Coronary artery (tissue), 2 donors: ENCODE measurements at regions not wholly inside any gene's neighbourhood (a gene's known extent, or its start where the extent isn't known, plus 50 kb on each side); places are given as distances from the start of the nearest gene placed in this dataset.

ENCODE experiments used
- DNase-seq: peaks from one replicate; pipeline ENCODE4 v3.0.0-alpha.2; 2017; ENCODE audit warnings: low spot score
- H3K27ac ChIP-seq, 2 donors: fragments of 200-600 bp; sonication (generic); one replicate each; pipeline ENCODE4 v1.5.1; 2016 to 2019
- H3K4me3 ChIP-seq: fragments of 200-600 bp; sonication (generic); 2 replicates; pipeline ENCODE4 v1.5.1; 2016; ENCODE audit warnings: mild to moderate bottlenecking, moderate library complexity
- CTCF ChIP-seq: fragments of 200-600 bp; sonication (generic); IDR thresholded peaks from one replicate; pipeline ENCODE4 v1.5.1; 2019; ENCODE audit warnings: antibody characterized with exemption

- no peak for DNase-seq
- no peak overlapping the region for H3K4me3 ChIP-seq
Measured at GRCh38 chr4:29009908-29010307, 1710.3 kb upstream of the PCDH7 start.

GRCh38 chr4:29013341-29013740 lies 1706.8 kb upstream of the PCDH7 start:
- no peak overlapping the region for H3K4me3 ChIP-seq
- no peak overlapping the region for H3K27ac ChIP-seq
- no peak for DNase-seq
- no peak for TF ChIP-seq CTCF

More at GRCh38 chr4:29009908-29010307, 1710.3 kb upstream of the PCDH7 start:
- TF ChIP-seq CTCF, result no peak
- no peak overlapping the region for H3K27ac ChIP-seq

GRCh38 chr4:29014555-29014954 lies 1705.6 kb upstream of the PCDH7 start:
- Histone ChIP-seq H3K4me3 (no peak overlapping the region), H3K27ac (no peak overlapping the region)
- DNase-seq, result no peak
- TF ChIP-seq CTCF, result no peak

GRCh38 chr4:29033703-29034102 lies 1686.5 kb upstream of the PCDH7 start:
- TF ChIP-seq CTCF, result no peak
- Histone ChIP-seq H3K4me3 (no peak overlapping the region), H3K27ac (no peak overlapping the region)
- no peak for DNase-seq

- no peak overlapping the region for H3K27ac ChIP-seq
- no peak for DNase-seq
- TF ChIP-seq CTCF, result no peak
- no peak overlapping the region for H3K4me3 ChIP-seq
Measured at GRCh38 chr4:29037501-29037900, 1682.7 kb upstream of the PCDH7 start.

- H3K27ac ChIP-seq, result no peak overlapping the region
- DNase-seq, result no peak
- no peak for TF ChIP-seq CTCF
Measured at GRCh38 chr4:29043411-29043810, 1676.8 kb upstream of the PCDH7 start.

GRCh38 chr4:29046186-29046585 lies 1674.0 kb upstream of the PCDH7 start:
- no peak overlapping the region for H3K4me3 ChIP-seq
- H3K27ac ChIP-seq, result no peak overlapping the region
- no peak for TF ChIP-seq CTCF
- no peak for DNase-seq

More at GRCh38 chr4:29043411-29043810, 1676.8 kb upstream of the PCDH7 start:
- H3K4me3 ChIP-seq, result no peak overlapping the region
